PC-9 (cell line): ENCODE measurements at regions not wholly inside any gene's neighbourhood (a gene's known extent, or its start where the extent isn't known, plus 50 kb on each side); places are given as distances from the start of the nearest gene placed in this dataset.

Experiments used
- BruUV-seq: library from RNA; stranded (reverse); fragments of 400-500 nt; replicated peaks from 2 replicates; lab custom pipeline; 2021; lab: Mats Ljungman, UMichigan
- CTCF ChIA-PET: fragments of 300-600 bp; sonication (Branson Sonifier 250); formaldehyde crosslinking; loops from one replicate; lab custom pipeline; 2022; ENCODE audit warnings: antibody characterized with exemption; lab: Charles Lee
- POLR2A ChIA-PET: fragments of 300-600 bp; sonication (Branson Sonifier 250); formaldehyde crosslinking; loops from one replicate; lab custom pipeline; 2022; ENCODE audit warnings: antibody characterized with exemption; ENCODE audit not compliant: unreplicated experiment; lab: Charles Lee
- DNase-seq, 2 experiments: peaks; one replicate each; pipeline versions ENCODE4 v3.0.0 to v3.0.0-alpha.2; 2015 to 2022; ENCODE audit warnings: mixed read lengths in 1 of 2
- H2AFZ ChIP-seq: fragments of 200-600 bp; sonication (generic); 2 replicates; pipeline ENCODE4 v1.8.1; 2017; ENCODE audit warnings: antibody characterized with exemption
- H3F3A ChIP-seq: fragments of 200-600 bp; sonication (generic); 2 replicates; pipeline ENCODE4 v1.8.1; 2017; ENCODE audit warnings: antibody characterized with exemption, mild to moderate bottlenecking, low read depth; ENCODE audit not compliant: insufficient read depth
- H3K27ac ChIP-seq: fragments of 200-600 bp; sonication (generic); 2 replicates; pipeline ENCODE4 v1.6.1; 2016; ENCODE audit warnings: mixed run types
- H3K27me3 ChIP-seq: fragments of 200-600 bp; sonication (generic); 2 replicates; pipeline ENCODE4 v1.6.1; 2016; ENCODE audit warnings: low read depth, mixed run types; ENCODE audit not compliant: insufficient read depth
- H3K36me3 ChIP-seq: fragments of 200-600 bp; sonication (generic); 2 replicates; pipeline ENCODE4 v1.6.1; 2016; ENCODE audit warnings: low read depth, mixed run types
- H3K4me1 ChIP-seq: fragments of 200-600 bp; sonication (generic); replicated peaks from 2 replicates; pipeline ENCODE4 v1.6.1; 2016; ENCODE audit warnings: mixed run types; ENCODE audit not compliant: insufficient read depth
- H3K4me2 ChIP-seq: fragments of 200-600 bp; sonication (generic); 2 replicates; pipeline ENCODE4 v1.6.1; 2017; ENCODE audit warnings: mixed run types
- H3K4me3 ChIP-seq: fragments of 200-600 bp; sonication (generic); 2 replicates; pipeline ENCODE4 v1.6.1; 2016; ENCODE audit warnings: mixed run types
- H3K79me2 ChIP-seq: fragments of 200-600 bp; sonication (generic); 2 replicates; pipeline ENCODE4 v1.6.1; 2017; ENCODE audit warnings: low read depth, mixed run types
- H3K9me2 ChIP-seq: fragments of 200-600 bp; sonication (generic); 2 replicates; pipeline ENCODE4 v1.8.1; 2017; ENCODE audit warnings: mild to moderate bottlenecking; ENCODE audit not compliant: insufficient read depth
- H3K9me3 ChIP-seq: fragments of 200-600 bp; sonication (generic); 2 replicates; pipeline ENCODE4 v1.8.1; 2016; ENCODE audit warnings: low read depth; ENCODE audit not compliant: insufficient read depth
- H4K20me1 ChIP-seq: fragments of 200-600 bp; sonication (generic); 2 replicates; pipeline ENCODE4 v1.8.1; 2017; ENCODE audit not compliant: insufficient read depth
- EZH2 ChIP-seq: fragments of 200-600 bp; sonication (generic); IDR thresholded peaks from 2 replicates; pipeline ENCODE4 v1.8.0; 2017; ENCODE audit warnings: antibody characterized with exemption, low read depth
- intact Hi-C: fragments of 100-400 bp; cut with micrococcal nuclease; formaldehyde crosslinking; loops from one replicate; pipeline ENCODE4 v1.10.0; 2022; ENCODE audit not compliant: unreplicated experiment
- TF ChIP-seq, protein P1 (sequence below): fragments of 200-600 bp; sonication (generic); conservative IDR thresholded peaks from 2 replicates; pipeline ENCODE4 v1.6.1; 2017; ENCODE audit warnings: mixed run types, antibody characterized with exemption, mild to moderate bottlenecking, moderate library complexity

DNA sequence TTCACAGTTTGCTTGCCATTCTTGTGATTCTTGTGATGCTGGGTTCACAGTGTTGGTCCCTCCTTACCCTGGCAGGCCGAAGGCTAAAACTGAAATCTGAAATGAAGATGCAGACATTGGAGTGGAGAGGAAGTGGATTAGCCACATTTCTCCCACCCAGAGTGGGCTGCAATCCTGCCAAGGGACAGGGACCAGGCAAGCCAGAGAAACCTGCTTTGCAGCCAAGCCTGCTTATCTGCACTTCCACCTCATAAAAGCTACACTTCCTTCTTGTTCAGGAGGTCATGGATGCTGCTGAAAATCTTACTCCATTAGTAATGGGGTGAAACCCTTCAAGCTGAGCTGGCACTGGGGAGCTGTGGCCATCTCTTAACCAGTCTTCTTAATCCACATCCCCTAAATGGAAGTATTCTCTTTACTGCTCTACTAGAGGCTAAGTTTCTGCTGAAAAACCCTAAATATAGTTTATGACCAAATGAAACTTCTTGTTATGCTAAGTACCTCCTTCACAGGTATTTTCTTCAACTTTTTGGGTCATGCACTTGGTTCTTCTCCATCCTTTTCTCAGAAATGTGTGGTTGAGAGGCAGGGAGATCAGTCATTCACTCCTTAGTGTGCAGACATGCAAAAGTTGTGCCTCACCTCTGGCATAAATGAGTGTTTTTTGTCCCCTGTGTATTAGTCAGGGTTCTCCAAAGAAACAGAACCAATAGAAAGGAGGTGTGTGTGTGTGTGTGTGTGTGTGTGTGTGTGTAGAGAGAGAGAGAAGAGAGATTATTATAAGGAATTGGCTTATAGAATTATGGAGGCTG, 133.9 kb upstream of the BMAL1 start:
- peak overlapping the region; percentile 26 for H3K4me2 ChIP-seq
- BruUV-seq: no TSS peak
- H3F3A ChIP-seq: peaks cover 9% of the 10 kb centered on the region; the same call in 1 of the 2 replicates
- no peaks in the 10 kb centered on the region for H3K79me2 ChIP-seq
- no peaks in the 10 kb centered on the region for H3K36me3 ChIP-seq
- ChIA-PET POLR2A (no interaction called here), CTCF (interaction anchor here (0.6 kb wide), 1 partner anchor 1093 kb away, joined by 4 read pairs; no protein-coding TSS in a partner anchor)
- H3K9me3 ChIP-seq: no peaks in the 10 kb centered on the region
- no peak overlapping the region for H3K27ac ChIP-seq
- H3K4me3 ChIP-seq: no peak overlapping the region
- no peaks in the 10 kb centered on the region for H4K20me1 ChIP-seq
- DNase-seq: peak in 1 of 2 experiments; percentile 81
- no peaks in the 10 kb centered on the region for H3K9me2 ChIP-seq
- no peaks in the 10 kb centered on the region for H3K27me3 ChIP-seq
- H3K4me1 ChIP-seq: peaks cover 26% of the 10 kb centered on the region
- H2AFZ ChIP-seq: no peak overlapping the region
- intact Hi-C loops: no loop called here
- no peak for TF ChIP-seq EZH2
- TF ChIP-seq, protein P1, sequence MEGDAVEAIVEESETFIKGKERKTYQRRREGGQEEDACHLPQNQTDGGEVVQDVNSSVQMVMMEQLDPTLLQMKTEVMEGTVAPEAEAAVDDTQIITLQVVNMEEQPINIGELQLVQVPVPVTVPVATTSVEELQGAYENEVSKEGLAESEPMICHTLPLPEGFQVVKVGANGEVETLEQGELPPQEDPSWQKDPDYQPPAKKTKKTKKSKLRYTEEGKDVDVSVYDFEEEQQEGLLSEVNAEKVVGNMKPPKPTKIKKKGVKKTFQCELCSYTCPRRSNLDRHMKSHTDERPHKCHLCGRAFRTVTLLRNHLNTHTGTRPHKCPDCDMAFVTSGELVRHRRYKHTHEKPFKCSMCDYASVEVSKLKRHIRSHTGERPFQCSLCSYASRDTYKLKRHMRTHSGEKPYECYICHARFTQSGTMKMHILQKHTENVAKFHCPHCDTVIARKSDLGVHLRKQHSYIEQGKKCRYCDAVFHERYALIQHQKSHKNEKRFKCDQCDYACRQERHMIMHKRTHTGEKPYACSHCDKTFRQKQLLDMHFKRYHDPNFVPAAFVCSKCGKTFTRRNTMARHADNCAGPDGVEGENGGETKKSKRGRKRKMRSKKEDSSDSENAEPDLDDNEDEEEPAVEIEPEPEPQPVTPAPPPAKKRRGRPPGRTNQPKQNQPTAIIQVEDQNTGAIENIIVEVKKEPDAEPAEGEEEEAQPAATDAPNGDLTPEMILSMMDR: no peak

DNA sequence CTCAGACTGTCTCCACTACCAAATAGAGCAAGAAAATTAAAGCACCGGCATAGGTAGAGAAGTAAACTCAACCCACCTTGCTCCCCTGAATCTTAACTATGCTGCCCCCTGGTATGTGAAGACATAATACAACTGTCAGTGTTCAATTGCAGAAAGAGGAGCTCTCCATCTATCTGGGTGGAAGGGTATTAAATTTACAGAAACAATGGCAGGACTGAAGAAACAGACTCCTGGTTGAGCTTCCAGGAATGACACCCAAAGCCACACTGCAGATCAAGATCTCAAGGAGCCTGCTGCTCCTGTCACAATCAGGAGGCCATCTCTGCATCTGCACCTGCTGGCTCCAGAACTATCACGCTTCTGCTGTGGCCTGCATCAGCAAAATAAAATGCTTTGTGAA, 132.1 kb upstream of the BMAL1 start:
- ChIA-PET POLR2A (no interaction called here), CTCF (no interaction called here)
- Histone ChIP-seq H2AFZ (no peak overlapping the region), H3F3A (peaks cover 5% of the 10 kb centered on the region; the same call in 1 of the 2 replicates), H3K27ac (no peak overlapping the region), H3K9me3 (no peaks in the 10 kb centered on the region), H3K4me3 (no peak overlapping the region), H3K4me1 (peaks cover 20% of the 10 kb centered on the region), H3K27me3 (no peaks in the 10 kb centered on the region), H3K4me2 (no peak overlapping the region), H3K79me2 (no peaks in the 10 kb centered on the region), H4K20me1 (no peaks in the 10 kb centered on the region), H3K9me2 (no peaks in the 10 kb centered on the region), H3K36me3 (no peaks in the 10 kb centered on the region)
- BruUV-seq: no TSS peak
- no peak for DNase-seq
- intact Hi-C loops: no loop called here
- TF ChIP-seq EZH2: no peak
- TF ChIP-seq, protein P1: no peak

DNA sequence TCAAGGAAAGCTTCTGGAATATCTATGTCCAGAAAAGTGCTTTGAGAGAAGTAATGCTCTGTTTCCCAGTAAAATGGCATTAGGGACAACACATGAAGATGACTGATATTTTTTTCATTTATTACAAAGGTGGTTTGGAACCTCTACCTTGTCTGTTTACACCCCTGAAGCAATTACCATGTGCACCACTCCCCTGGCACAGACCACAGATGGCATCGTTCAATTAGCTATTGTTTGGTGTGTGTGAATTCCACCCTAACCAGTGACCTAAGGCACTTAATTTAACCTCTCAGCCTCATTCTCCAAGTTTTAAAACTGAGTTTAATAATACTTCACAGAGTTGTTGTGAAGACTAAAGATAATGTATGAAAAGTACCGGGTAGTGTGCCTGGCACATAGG, 127.6 kb upstream of the BMAL1 start:
- no TSS peak for BruUV-seq

More for the DNA sequence above, 127.6 kb upstream of the BMAL1 start:
- Histone ChIP-seq H3K9me3 (no peaks in the 10 kb centered on the region), H3K27ac (no peak overlapping the region), H3K79me2 (no peaks in the 10 kb centered on the region), H3F3A (no peaks in the 10 kb centered on the region), H3K9me2 (no peaks in the 10 kb centered on the region), H3K27me3 (no peaks in the 10 kb centered on the region), H3K36me3 (no peaks in the 10 kb centered on the region), H3K4me1 (0 out of 2 replicates have a peak, but pooled peaks cover 7% of the 10 kb centered on the region), H4K20me1 (no peaks in the 10 kb centered on the region), H2AFZ (no peak overlapping the region), H3K4me2 (no peak overlapping the region), H3K4me3 (no peak overlapping the region)
- POLR2A ChIA-PET: no interaction called here
- intact Hi-C loops: loop anchor here (5.0 kb wide), 1 partner anchor 863 kb away; no protein-coding TSS in a partner anchor
- TF ChIP-seq, protein P1: no peak
- TF ChIP-seq EZH2: no peak
- CTCF ChIA-PET: no interaction called here
- no peak for DNase-seq
